Naive thymus-derived CD4-positive, alpha-beta T cell (primary cell): ENCODE measurements at regions not wholly inside any gene's neighbourhood (a gene's known extent, or its start where the extent isn't known, plus 50 kb on each side); places are given as distances from the start of the nearest gene placed in this dataset.

Source experiments
- ATAC-seq: fragments of 150-1000 bp; cut with Tn5 transposase; 2 replicates; pipeline ENCODE4 v1.10.0; 2021; ENCODE audit warnings: mild to moderate bottlenecking, moderate library complexity
- CTCF ChIA-PET: fragments of 350-600 bp; sonication (Branson Sonifier 250); formaldehyde crosslinking; loops from one replicate; lab custom pipeline; 2021; ENCODE audit warnings: antibody characterized with exemption; lab: Charles Lee
- POLR2A ChIA-PET: fragments of 350-600 bp; sonication (Branson Sonifier 250); formaldehyde crosslinking; loops from one replicate; lab custom pipeline; 2021; ENCODE audit warnings: antibody characterized with exemption, inconsistent platforms; lab: Charles Lee
- DNase-seq, 9 donors: peaks; one replicate each; pipeline versions ENCODE4 v3.0.0 to v3.0.0-alpha.2; 2020 to 2022; ENCODE audit warnings: mixed read lengths in 1 of 9
- H3K27ac ChIP-seq: one replicate; pipeline ENCODE4 v1.7.0; 2013; ENCODE audit warnings: mild to moderate bottlenecking, low read depth, low read length, moderate library complexity
- H3K27me3 ChIP-seq, 2 donors: one replicate each; pipeline ENCODE4 v1.7.0; 2013; ENCODE audit warnings: low read length in 2 of 2, mild to moderate bottlenecking in 2 of 2, moderate library complexity in 2 of 2; ENCODE audit not compliant: control insufficient read depth in 2 of 2, insufficient read depth in 2 of 2
- H3K36me3 ChIP-seq, 3 experiments: 1 replicate in 2 of 3; 2 replicates in 1 of 3; pipeline ENCODE4 v1.7.0; 2013; ENCODE audit warnings: low read length in 3 of 3, mild to moderate bottlenecking in 3 of 3, moderate library complexity in 1 of 3; ENCODE audit not compliant: insufficient read depth in 3 of 3, control insufficient read depth in 2 of 3
- H3K4me1 ChIP-seq, 2 donors: one replicate each; pipeline ENCODE4 v1.7.0; 2013; ENCODE audit warnings: low read length in 2 of 2, mild to moderate bottlenecking in 2 of 2, moderate library complexity in 1 of 2; ENCODE audit not compliant: control insufficient read depth in 2 of 2, insufficient read depth in 2 of 2
- H3K4me3 ChIP-seq: 2 replicates; pipeline ENCODE4 v1.7.0; 2013; ENCODE audit warnings: mild to moderate bottlenecking, low read length
- H3K9me3 ChIP-seq, 3 experiments: 1 replicate in 2 of 3; 2 replicates in 1 of 3; pipeline ENCODE4 v1.7.0; 2013; ENCODE audit warnings: low read length in 3 of 3; ENCODE audit not compliant: control insufficient read depth in 2 of 3
- H3K27ac Mint-ChIP-seq, 9 donors: one replicate each; pipeline ENCODE4 v1.8.0; 2020 to 2022; ENCODE audit warnings: mixed read lengths in 9 of 9, mild to moderate bottlenecking in 8 of 9, moderate library complexity in 5 of 9, inconsistent platforms in 2 of 9
- H3K27me3 Mint-ChIP-seq, 5 donors: one replicate each; pipeline ENCODE4 v1.8.0; 2021 to 2022; ENCODE audit warnings: mixed read lengths in 5 of 5, mild to moderate bottlenecking in 1 of 5
- H3K36me3 Mint-ChIP-seq, 5 donors: one replicate each; pipeline ENCODE4 v1.8.0; 2020 to 2022; ENCODE audit warnings: mixed read lengths in 5 of 5, mild to moderate bottlenecking in 3 of 5, inconsistent platforms in 1 of 5
- H3K4me1 Mint-ChIP-seq, 7 donors: one replicate each; pipeline ENCODE4 v1.8.0; 2020 to 2022; ENCODE audit warnings: mixed read lengths in 7 of 7, mild to moderate bottlenecking in 3 of 7, inconsistent platforms in 1 of 7
- H3K4me3 Mint-ChIP-seq, 10 donors: one replicate each; pipeline ENCODE4 v1.8.0; 2020 to 2022; ENCODE audit warnings: mild to moderate bottlenecking in 10 of 10, mixed read lengths in 10 of 10, moderate library complexity in 6 of 10, inconsistent platforms in 2 of 10
- H3K9me3 Mint-ChIP-seq, 11 donors: one replicate each; pipeline ENCODE4 v1.8.0; 2020 to 2022; ENCODE audit warnings: mixed read lengths in 11 of 11, mild to moderate bottlenecking in 4 of 11, inconsistent platforms in 1 of 11, moderate library complexity in 1 of 11
- intact Hi-C, 2 donors: fragments of 100-400 bp; cut with micrococcal nuclease; formaldehyde crosslinking; loops; one replicate each; pipeline ENCODE4 v1.15.1; 2023

DNA sequence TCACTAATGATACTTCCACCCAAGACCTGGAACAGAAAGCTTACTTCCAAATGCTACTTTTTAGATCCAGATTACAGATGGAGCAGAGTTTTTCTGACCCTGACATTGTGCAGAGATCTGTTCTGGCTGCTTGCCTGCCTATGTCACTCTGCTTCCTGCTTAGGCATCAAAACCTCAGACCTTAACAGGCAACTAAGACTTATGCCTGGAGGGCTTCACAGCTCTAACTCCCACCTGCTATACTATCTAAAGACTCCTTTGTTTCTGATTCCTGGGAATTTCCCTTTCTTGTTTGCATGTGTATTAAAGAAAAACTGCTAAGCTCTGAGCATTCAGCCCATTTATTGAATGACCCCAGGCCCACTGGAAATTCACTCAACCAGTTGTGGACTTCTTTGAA is 157.4 kb upstream of the NPHP3 start:
- ChIA-PET CTCF (no interaction called here), POLR2A (no interaction called here)
- Histone ChIP-seq H3K9me3 (no peaks in the 10 kb centered on the region), H3K27me3 (no peaks in the 10 kb centered on the region), H3K4me1 (no peaks in the 10 kb centered on the region), H3K36me3 (no peaks in the 10 kb centered on the region), H3K4me3 (no peak overlapping the region), H3K27ac (no peak overlapping the region)
- no peak for DNase-seq
- intact Hi-C loops, result no loop called here
- H3K27ac Mint-ChIP-seq, result no peak overlapping the region
- no peak overlapping the region for H3K4me3 Mint-ChIP-seq
- H3K36me3 Mint-ChIP-seq, result no peaks in the 10 kb centered on the region
- H3K9me3 Mint-ChIP-seq, result peaks cover 0 to 10% (median 0%) of the 10 kb centered on the region in 11 donors
- H3K4me1 Mint-ChIP-seq, result no peaks in the 10 kb centered on the region
- peaks cover 0 to 19% (median 12%) of the 10 kb centered on the region in 5 donors for H3K27me3 Mint-ChIP-seq
- ATAC-seq, result no peak

DNA sequence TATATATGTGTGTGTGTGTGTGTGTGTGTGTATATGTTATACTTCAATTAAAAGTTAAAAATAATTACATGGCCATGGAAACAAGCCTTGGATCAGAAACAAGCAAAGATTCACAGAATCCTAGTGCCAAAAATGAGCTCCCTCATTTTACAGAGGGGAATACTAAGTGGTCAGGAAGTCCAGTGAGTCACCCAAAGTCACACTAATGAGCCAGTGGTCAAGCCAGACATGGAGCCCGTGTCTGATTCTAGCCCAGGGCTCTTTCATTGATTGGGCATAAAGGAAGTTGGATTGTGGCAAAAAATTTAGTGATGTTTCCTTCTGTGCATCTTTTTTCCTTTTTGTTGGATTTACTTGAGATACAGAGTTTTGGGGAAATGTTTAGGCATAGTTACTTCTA is 152.5 kb upstream of the NPHP3 start:
- Mint-ChIP-seq H3K4me1 (no peaks in the 10 kb centered on the region), H3K36me3 (no peaks in the 10 kb centered on the region), H3K9me3 (peaks cover 0 to 3% (median 0%) of the 10 kb centered on the region in 11 donors), H3K4me3 (no peak overlapping the region), H3K27me3 (peaks cover 0 to 19% (median 5%) of the 10 kb centered on the region in 5 donors), H3K27ac (no peak overlapping the region)
- H3K27me3 ChIP-seq, result no peaks in the 10 kb centered on the region
- H3K9me3 ChIP-seq, result no peaks in the 10 kb centered on the region
- H3K27ac ChIP-seq, result no peak overlapping the region
- intact Hi-C loops, result no loop called here
- ChIA-PET CTCF (no interaction called here), POLR2A (no interaction called here)
- ATAC-seq (no peak), DNase-seq (no peak)
- no peak overlapping the region for H3K4me3 ChIP-seq
- H3K4me1 ChIP-seq, result no peaks in the 10 kb centered on the region
- H3K36me3 ChIP-seq, result no peaks in the 10 kb centered on the region

DNA sequence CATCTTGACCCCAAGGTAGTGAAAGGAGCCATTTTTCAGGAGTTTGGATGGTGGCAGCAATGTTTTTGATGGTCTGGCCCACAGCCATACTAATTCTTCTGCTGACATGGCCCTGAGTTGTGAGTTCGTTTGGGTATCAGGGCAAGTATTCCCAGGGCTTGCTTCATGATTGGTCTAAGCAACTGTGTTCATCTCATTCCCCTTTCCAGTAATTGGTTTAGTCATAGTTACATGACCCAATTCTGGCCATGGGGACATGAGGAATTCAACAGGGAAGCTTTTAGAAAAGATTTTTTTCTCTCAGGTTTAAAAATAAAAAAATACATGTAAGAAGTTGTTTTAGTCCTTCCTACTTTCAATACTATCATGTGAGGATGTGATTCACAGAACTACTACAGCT is 150.5 kb upstream of the NPHP3 start:
- H3K4me3 ChIP-seq, result no peak overlapping the region
- no peaks in the 10 kb centered on the region for H3K36me3 ChIP-seq
- no peaks in the 10 kb centered on the region for H3K36me3 Mint-ChIP-seq
- H3K27ac ChIP-seq, result no peak overlapping the region
- DNase-seq, result no peak
- POLR2A ChIA-PET, result no interaction called here
- peaks cover 0 to 16% (median 5%) of the 10 kb centered on the region in 5 donors for H3K27me3 Mint-ChIP-seq
- H3K27me3 ChIP-seq, result no peaks in the 10 kb centered on the region
- H3K9me3 Mint-ChIP-seq, result peaks cover 0 to 3% (median 0%) of the 10 kb centered on the region in 11 donors
- H3K4me3 Mint-ChIP-seq, result no peak overlapping the region
- H3K4me1 Mint-ChIP-seq, result no peaks in the 10 kb centered on the region
- H3K27ac Mint-ChIP-seq, result no peak overlapping the region
- no peak for ATAC-seq
- CTCF ChIA-PET, result no interaction called here
- H3K4me1 ChIP-seq, result no peaks in the 10 kb centered on the region
- intact Hi-C loops, result no loop called here
- H3K9me3 ChIP-seq, result no peaks in the 10 kb centered on the region

DNA sequence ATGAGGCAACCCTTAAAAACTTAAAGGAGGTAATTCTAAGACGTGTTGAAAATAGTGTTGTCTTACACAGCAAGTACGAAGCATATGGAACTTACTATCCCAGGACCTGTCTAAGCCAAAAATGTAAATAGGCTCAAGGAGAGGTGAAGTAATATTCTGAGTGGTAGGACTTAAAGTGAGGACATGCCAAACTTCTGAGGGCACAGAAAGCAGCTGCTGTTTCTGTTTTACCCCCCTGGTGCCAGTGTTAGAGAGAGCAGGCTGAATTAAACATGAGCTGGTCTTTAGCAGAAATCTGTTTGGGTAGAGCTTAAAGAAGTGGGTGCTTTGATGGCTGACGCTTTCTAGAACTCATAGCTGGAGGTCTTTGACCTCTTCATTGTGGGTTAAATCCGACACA is 149.7 kb upstream of the NPHP3 start:
- DNase-seq (no peak), ATAC-seq (no peak)
- H3K9me3 Mint-ChIP-seq, result peaks cover 0 to 3% (median 0%) of the 10 kb centered on the region in 11 donors
- H3K4me3 ChIP-seq, result no peak overlapping the region
- no peaks in the 10 kb centered on the region for H3K4me1 Mint-ChIP-seq
- no peaks in the 10 kb centered on the region for H3K27me3 ChIP-seq
- H3K36me3 Mint-ChIP-seq, result no peaks in the 10 kb centered on the region
- intact Hi-C loops, result no loop called here
- H3K27ac Mint-ChIP-seq, result no peak overlapping the region
- H3K27me3 Mint-ChIP-seq, result peaks cover 0 to 16% (median 5%) of the 10 kb centered on the region in 5 donors
- ChIA-PET CTCF (no interaction called here), POLR2A (no interaction called here)
- no peaks in the 10 kb centered on the region for H3K4me1 ChIP-seq
- H3K27ac ChIP-seq, result no peak overlapping the region
- no peak overlapping the region for H3K4me3 Mint-ChIP-seq
- H3K36me3 ChIP-seq, result no peaks in the 10 kb centered on the region
- H3K9me3 ChIP-seq, result no peaks in the 10 kb centered on the region

DNA sequence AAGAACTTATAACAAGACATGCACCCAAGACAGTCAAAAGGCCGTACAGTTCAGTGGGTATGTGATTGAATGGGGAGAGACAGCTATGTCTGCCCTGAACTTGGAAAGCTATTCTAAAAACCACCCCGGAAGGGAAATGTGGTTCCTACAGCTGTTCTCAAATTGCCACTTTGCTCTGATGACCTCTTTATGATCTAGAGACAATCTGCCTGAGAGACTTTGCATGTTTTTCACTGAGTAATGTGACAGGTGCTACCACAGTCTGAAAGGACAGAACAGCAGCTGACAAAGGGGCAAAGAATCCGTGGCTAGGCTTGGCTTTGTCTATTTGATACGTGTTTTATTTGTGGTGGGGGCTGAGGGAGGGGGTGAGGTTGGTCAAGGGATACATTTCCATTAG is 148.3 kb upstream of the NPHP3 start:
- H3K4me3 ChIP-seq, result no peak overlapping the region
- DNase-seq (no peak), ATAC-seq (no peak)
- H3K27me3 Mint-ChIP-seq, result peaks cover 3 to 16% (median 8%) of the 10 kb centered on the region in 5 donors
- H3K4me3 Mint-ChIP-seq, result no peak overlapping the region
- H3K27ac ChIP-seq, result no peak overlapping the region
- no peaks in the 10 kb centered on the region for H3K4me1 ChIP-seq
- H3K36me3 Mint-ChIP-seq, result no peaks in the 10 kb centered on the region
- H3K36me3 ChIP-seq, result no peaks in the 10 kb centered on the region
- H3K27ac Mint-ChIP-seq, result no peak overlapping the region
- H3K4me1 Mint-ChIP-seq, result no peaks in the 10 kb centered on the region
- no peaks in the 10 kb centered on the region for H3K27me3 ChIP-seq
- intact Hi-C loops, result no loop called here
- H3K9me3 ChIP-seq, result no peaks in the 10 kb centered on the region
- ChIA-PET CTCF (no interaction called here), POLR2A (no interaction called here)
- H3K9me3 Mint-ChIP-seq, result peaks cover 0 to 2% (median 0%) of the 10 kb centered on the region in 11 donors

DNA sequence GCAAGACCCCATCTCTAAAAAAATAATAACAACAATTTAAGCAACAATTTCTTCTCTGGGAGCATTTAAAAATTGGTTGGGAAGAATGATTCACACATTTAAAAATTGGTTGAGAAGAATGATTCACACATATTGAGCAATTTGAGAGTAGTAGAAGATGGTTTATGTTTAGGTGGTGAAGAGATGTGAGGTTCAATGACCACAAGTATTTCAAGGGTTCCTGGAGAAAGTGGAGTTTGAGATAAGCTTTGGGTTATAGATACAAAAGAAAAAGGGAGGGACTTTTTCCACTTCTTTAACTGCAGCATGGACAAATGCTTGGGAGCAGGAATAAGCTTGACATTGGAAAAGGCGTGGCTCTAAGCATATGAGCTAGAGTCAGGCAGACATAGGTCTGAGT is 145.7 kb upstream of the NPHP3 start:
- Histone ChIP-seq H3K9me3 (no peaks in the 10 kb centered on the region), H3K4me3 (no peak overlapping the region), H3K27me3 (no peaks in the 10 kb centered on the region), H3K4me1 (no peaks in the 10 kb centered on the region), H3K27ac (no peak overlapping the region), H3K36me3 (no peaks in the 10 kb centered on the region)
- Mint-ChIP-seq H3K9me3 (peaks cover 0 to 2% (median 0%) of the 10 kb centered on the region in 11 donors), H3K27ac (no peak overlapping the region), H3K36me3 (no peaks in the 10 kb centered on the region), H3K4me1 (no peaks in the 10 kb centered on the region), H3K4me3 (no peak overlapping the region), H3K27me3 (peaks cover 5 to 26% (median 11%) of the 10 kb centered on the region in 5 donors)
- ATAC-seq (no peak), DNase-seq (no peak)
- intact Hi-C loops, result no loop called here
- POLR2A ChIA-PET, result no interaction called here
- CTCF ChIA-PET, result no interaction called here

DNA sequence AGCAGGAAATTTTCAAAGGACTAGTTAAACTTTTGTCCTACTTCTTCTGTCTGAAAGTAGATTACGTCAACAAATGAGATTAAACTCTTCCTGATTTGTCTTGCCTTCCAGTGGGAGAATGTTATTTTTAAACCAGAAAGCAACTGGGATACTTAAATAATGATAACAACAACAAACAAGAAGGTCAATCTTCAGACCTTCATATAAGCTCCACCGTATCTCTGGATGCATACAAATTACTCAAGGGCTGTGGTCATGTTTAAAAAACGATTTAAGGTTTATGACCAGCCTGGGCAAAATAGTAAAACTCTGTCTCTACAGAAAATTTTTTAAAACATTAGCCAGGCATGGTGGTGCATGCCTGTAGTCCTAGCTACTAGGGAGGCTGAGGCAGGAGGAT is 145.3 kb upstream of the NPHP3 start:
- no peak for DNase-seq
- no peak for ATAC-seq
- no peaks in the 10 kb centered on the region for H3K9me3 ChIP-seq
- POLR2A ChIA-PET, result no interaction called here
- intact Hi-C loops, result no loop called here
- no peaks in the 10 kb centered on the region for H3K27me3 ChIP-seq
- no peak overlapping the region for H3K4me3 ChIP-seq
- H3K27ac ChIP-seq, result no peak overlapping the region
- no peaks in the 10 kb centered on the region for H3K4me1 ChIP-seq
- H3K36me3 Mint-ChIP-seq, result no peaks in the 10 kb centered on the region
- H3K27ac Mint-ChIP-seq, result no peak overlapping the region
- H3K4me3 Mint-ChIP-seq, result no peak overlapping the region
- no peaks in the 10 kb centered on the region for H3K36me3 ChIP-seq
- CTCF ChIA-PET, result no interaction called here
- H3K9me3 Mint-ChIP-seq, result peaks cover 0 to 2% (median 0%) of the 10 kb centered on the region in 11 donors
- peaks cover 5 to 26% (median 10%) of the 10 kb centered on the region in 5 donors for H3K27me3 Mint-ChIP-seq
- H3K4me1 Mint-ChIP-seq, result no peaks in the 10 kb centered on the region
